Suprapubic skin (tissue), 3 donors: ENCODE measurements at regions not wholly inside any gene's neighbourhood (a gene's known extent, or its start where the extent isn't known, plus 50 kb on each side); places are given as distances from the start of the nearest gene placed in this dataset.

Experiments used
- CTCF ChIP-seq, 2 donors: fragments of 200-600 bp in 1 of 2; fragments of 450-650 bp in 1 of 2; sonication (generic) in 1 of 2; IDR thresholded peaks; one replicate each; pipeline ENCODE4 v1.5.1; 2016 to 2019; ENCODE audit warnings: antibody characterized with exemption in 2 of 2, mild to moderate bottlenecking in 1 of 2, moderate library complexity in 1 of 2
- POLR2A ChIP-seq, 2 donors: fragments of 450-650 bp; IDR thresholded peaks; one replicate each; pipeline ENCODE4 v1.6.1; 2017; ENCODE audit warnings: antibody characterized with exemption in 2 of 2, mild to moderate bottlenecking in 2 of 2, moderate library complexity in 2 of 2

DNA sequence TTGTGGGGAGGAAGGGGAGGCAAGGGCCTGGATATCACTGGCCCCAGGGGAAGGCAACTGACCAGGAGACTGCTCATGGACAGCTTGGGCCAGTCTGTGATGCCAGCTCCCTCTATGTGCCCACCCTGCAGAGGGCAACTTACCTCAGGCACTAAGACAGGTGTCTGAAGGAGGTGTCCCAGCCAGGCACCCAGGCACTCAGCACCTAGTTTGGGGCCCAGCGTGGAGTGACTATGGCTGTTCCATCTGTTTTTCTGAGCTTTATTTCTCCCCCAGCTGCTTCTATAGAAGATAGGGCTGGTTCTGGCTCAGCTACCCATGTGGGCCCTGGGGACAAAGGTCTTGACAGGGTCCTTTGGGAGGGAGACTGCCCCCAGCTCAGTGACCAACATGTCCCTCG, 150.6 kb upstream of the PCBD1 start:
- no peak for TF ChIP-seq CTCF (IDR thresholded peaks at IDR 0.05)
- no peak for TF ChIP-seq POLR2A (IDR thresholded peaks at IDR 0.05)
